C1 segment of cervical spinal cord (tissue), 14 donors: ENCODE measurements at regions not wholly inside any gene's neighbourhood (a gene's known extent, or its start where the extent isn't known, plus 50 kb on each side); places are given as distances from the start of the nearest gene placed in this dataset.

Experiments used
- DNase-seq, 14 donors: peaks; one replicate each; lab custom pipeline; 2025; lab: John Stamatoyannopoulos, UW

DNA sequence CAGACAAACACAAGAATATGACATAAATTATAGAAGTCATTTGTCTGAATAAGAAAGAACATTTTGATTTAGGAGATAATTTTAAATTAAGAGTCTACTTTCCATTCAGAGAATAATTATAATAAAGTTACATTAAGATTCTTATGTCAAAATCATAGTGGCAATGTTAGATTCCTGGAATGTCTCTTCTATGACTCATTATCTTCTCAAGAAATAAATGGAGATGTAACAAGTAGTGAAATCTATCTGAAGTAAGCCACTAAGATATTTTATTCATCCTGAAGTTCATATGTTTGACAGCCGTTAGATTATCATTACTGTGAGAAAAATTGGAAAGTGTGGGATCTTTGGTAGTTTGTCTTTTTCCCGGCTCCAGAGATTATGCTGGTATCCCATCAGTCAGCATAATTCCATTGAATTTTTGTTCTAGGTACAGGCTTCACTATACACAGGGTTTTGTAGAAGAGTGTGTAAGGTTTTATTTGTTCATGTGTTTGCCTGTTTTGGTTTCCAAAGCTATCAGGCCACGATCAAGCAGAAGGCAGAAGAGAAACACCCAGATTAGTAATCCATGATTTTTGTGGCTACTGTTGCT lies 1246.6 kb upstream of the LRRTM1 start:
- DNase-seq, result no peak

DNA sequence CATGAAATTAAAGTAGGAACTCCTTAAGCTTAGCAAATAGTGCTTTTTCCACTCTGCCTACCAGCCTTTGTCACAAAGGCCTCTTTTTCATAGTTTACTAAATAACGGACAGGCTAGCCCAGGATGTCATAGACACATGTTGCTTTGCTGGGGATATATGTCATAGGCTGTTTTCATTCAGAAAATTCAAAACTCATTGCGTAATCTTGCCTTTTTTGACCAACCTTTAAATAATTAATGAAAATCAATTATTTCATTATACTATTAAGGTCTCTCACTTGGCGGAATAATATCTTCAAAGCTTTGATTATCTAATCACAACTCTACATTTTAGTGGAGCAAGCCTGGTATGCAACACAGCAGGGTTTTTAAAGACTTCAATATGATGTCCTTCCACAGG lies 1245.7 kb upstream of the LRRTM1 start:
- DNase-seq, result no peak

DNA sequence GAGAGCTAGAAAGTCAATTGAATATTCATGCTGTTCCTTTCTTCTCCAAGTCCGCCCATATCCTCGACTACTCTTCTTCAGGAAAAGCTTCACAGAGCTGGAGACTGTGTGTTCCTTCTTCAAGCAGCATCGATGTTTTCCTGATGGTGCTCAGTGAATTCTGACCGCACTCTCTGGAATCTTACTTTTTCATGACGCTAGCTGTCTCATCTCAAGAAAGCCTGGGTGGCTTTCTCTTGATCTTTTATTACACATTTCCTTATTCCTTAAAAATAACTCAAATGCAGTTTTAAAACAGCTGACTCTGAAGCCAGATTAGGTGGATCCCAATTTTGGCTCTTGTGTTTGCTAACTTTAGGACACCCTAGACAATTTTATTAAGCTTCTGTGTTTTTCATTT lies 1245.1 kb upstream of the LRRTM1 start:
- DNase-seq, result no peak

DNA sequence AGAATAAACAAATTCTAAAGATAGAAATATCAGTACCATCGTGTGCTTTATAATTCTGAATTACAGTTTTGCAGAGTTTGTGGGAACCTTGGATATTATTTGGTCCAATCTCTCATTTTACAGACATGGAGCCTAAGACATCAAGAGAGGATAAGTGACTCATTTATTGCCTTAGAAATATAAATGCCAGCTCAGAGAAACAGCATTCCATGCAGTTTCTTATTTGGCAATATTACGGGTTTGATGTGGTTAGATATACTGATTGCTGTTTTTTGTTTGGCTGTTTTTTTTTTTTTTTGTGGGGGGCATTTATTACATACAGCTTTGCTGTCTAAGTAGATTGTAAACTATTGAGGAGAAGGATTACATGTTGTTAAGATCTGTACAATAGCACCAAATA lies 1241.1 kb upstream of the LRRTM1 start:
- no peak for DNase-seq

DNA sequence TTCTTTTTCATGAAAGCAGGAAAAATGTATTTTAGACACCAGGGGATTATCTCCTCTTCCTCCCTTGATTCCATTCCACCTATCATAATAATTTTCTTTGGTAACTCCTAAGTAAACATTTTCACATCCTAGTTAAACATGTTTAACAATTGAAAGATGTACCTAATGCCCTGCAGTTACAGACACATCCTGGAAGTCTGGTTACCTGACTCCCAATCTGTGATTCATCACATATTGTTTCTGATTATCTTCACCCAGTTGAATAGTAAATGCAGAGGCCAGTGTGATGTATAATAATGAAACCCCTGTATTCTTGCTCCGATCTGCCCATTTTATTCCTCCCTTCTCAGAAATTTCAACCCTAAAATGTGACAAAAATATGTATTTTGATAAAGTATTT lies 1237.6 kb upstream of the LRRTM1 start:
- DNase-seq, result no peak

DNA sequence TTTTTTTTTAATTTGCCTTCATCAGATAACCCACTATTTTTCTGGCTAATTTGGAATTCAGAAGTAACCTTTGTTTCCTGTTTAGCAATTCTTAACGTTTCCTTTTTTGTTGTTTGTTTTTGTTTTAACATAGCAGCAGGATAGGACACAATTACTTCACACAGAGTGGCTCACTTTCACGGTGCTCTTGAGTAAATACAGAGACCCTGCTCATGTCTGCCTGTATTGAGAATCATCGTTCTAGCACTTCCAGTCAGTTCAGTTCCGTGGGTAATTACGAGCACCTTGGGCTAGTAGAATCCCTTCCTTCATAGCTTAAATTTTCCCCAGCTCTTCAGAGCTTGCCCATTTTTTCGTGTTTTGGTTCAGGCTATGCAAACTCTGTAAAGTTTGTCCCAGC lies 1225.4 kb upstream of the LRRTM1 start:
- DNase-seq, result no peak

DNA sequence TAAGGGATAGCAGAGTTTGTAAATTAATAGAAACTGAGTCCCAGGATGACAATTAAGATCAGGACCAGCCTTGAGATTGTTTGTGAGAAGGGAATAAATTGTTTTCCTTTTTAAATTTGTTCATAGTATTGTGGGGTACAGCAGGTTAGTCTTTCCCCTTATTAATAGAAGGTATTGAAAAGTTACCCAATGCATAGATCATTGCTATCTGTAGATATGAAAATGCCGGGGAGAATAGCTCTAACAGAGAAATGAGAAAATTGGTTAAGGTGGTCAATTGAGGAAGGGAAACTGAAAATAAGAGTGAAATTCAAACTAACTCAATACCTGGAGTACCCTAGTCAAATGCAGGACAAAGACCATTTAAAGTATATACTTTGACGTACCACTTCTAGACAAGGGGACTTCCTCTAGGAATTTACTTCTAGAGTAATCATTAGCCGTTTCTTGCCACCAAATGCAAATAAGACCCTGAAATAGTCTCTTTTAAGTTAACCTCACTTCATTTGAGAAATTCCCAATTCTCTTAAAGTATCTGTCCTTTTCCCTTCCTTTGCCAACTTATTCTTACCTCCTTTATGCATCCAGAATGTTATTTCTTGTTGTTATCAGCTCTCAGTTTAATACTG lies 1224.4 kb upstream of the LRRTM1 start:
- DNase-seq, result no peak

DNA sequence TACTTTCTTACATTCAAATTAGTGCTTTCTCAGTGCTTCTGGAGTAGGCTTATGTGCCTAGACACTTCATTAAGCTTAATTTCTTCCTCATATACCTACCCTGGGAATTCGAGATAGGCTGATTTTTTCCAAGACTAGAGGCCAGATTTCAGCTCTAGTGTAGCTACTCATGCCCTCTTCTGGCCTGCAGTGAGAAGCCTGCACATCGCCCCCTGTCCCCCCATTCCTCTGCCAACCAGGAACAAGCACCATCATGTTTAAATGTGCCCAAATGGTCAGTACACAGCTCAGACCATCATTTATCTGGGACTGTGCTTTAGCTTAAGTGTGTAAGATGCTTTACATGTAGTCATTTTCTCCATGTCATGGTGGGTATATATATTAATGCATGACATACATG lies 1218.8 kb upstream of the LRRTM1 start:
- no peak for DNase-seq

DNA sequence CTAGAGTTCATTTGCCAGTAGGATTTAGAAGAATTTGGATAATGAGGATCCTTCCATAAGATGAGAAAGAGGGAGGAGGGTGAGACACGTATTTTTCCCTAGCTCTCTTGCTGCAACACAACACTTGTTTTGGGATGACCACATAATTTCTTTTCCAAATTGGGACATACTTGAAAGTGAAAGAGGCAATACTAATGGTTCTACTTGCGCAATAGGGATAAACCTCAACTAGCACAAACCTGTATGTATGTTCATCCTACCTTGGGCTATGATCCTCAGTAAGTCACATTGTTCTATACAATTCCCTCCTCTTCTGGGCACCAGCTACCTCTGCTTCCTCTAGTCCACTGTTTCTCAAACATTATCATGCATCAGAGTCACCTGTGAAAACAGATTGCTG lies 1208.8 kb upstream of the LRRTM1 start:
- DNase-seq, result no peak

DNA sequence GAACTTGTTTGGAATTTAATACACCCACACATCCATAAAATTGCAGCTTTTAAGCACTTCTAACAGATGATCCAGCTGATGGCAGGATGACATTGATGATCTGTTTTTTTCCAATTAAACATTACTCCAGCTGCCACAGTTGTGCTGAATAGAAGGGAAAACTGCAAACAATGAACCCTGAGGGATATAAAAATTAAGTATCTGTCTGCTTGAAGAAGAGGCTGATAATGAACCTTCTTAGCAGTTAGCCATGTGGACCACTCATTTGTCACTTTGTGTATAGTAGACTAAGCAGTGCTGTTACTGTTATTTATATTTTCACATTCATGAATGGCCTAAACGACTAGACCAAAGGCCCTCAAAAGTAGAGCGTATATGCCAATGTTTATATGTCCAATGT lies 1201.0 kb upstream of the LRRTM1 start:
- DNase-seq, result no peak

DNA sequence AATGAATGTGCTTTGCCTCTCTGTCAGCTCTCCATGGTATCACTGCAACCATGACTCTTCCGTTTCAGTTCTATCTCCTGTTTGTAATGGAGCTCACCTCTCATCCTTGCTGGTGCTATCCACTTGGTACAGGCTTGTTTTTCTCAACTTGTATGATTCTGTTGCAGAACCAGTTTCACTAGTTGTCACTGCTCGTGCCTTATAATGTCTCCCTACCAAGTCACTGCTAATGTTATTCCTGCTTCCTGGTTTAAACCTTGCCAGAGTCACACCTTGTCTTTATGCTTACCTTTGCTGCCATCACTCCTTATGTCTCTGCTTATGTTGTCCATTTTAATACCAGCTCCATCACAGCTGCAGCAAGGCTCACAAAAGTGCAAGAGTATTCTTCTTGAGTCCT lies 1191.0 kb upstream of the LRRTM1 start:
- DNase-seq, result no peak

DNA sequence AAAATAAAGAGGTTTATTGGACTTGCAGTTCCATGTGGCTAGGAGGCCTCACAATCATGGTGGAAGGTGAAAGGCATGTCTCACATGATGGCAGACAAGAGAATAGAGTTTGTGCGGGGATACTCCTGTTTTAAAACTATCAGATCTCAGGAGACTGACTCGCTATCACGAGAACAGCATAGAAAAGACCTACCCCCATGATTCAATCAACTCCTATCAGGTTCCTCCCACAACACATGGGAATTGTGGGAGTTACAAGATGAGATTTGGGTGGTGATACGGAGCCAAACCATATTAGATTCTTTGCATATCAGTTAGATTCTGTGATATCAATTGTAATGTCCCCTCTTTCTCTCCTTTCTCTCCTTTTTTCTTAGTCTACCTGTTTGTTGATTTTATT lies 1178.7 kb upstream of the LRRTM1 start:
- no peak for DNase-seq

DNA sequence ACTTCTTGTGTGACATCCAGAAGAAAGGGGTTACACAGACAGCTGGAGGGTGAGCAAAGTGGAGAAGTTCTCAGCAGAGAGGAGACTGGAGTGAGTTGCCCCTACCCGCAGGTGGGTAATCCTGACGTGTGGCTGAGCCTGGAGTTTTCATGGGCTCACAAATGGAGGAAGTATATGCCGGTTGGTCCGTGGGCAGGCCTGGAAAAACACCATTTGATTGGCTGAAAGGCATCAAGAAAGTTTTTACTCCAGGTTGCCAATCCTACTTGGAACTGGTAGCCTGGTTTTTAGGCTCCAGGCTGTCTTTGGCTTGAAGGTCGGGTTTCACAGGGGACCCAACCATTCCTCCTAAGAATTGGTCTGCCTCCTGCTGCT lies 1177.4 kb upstream of the LRRTM1 start:
- DNase-seq, result no peak

DNA sequence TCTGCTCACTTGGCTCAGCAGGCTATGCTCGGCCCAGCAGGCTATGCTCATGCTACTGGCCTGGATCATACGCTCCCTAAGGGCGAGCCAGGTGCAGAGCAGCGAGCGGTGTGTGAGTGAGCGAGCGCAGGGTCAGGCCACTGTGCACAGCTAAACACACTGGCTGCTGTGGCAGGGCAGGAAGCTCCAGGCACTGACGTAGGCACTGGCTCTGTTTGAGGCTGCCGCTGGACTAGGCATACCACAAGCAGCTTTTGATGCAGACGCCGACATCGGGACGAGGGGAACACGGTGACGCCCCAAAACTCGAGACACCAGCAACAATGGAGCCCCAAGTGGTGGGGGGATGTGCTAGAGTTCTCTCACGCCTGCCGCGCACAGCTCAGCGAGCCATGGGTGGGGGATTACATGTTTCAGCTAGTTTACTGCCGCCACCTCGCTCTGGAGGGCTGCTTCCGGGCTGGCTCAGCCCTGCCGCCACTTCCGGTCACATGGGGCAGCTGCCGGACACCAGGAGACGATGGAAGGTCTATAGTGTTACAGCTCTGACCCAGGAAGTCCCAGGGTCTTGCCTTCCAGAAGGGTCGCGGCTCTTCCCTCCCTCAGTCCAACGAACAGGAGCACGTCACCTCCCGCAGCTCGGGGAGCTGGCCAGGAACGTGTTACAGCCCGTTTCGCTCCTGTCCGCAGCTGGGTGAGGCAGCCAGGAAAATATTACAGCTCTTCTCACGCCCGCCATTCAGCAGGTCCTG lies 1176.9 kb upstream of the LRRTM1 start:
- no peak for DNase-seq

DNA sequence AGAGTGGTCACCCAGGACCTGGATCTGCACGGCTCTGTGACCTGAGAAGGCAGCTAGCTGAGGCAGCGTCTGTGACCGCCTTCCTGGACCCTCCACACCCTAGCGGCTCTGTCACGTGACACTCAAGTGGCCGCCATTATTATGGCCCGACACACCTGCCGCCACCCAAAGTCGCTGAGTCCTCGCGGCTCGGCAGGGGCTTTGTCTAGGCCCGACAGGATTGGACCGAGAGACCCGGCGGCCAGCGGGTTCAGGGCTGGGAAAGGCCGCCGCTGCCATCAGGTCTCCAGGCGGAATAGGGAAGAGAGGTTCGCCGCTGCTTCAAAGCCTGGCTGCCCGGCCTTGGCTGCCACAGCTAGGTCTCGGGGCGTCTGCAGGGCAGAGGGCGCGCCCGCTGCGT lies 1162.5 kb upstream of the LRRTM1 start:
- DNase-seq, result no peak

DNA sequence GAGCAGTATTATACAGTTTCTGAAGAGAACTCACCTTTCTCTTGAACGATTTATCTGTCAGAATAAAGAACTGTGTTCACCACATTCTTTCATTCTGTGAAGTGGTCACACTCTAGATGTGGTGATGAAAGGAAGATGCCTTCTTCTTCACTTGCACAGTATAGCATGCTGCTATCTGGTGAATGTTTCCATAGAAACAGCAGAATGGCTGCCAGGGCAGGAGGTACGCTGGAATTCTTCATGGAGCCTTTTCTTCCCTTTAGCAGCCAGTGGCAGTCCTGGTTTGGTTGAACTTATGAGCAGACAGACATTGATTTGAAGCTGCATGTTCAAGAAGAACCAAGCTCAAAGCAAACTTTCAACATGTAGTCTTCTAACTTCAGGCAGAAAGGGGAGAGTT lies 1157.9 kb upstream of the LRRTM1 start:
- DNase-seq, result no peak

DNA sequence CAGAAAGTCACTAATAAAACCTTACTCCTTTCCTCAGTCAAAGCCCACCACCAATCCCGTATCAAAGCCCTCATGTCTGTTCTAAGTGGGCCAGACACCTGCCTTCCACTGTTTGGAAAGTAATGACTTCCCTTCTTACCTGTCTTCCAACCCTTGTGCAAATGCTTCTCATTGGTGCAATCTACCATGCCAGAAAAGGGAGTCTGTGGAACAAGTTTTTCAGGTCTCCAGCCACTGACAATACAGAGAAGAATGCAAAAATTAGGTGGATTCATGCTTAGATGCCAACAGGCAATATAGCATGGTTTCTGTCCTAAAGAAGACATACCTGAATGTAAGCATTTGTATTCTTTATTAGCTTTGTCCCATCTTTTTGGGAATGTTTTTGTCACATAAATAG lies 1140.6 kb upstream of the LRRTM1 start:
- no peak for DNase-seq

DNA sequence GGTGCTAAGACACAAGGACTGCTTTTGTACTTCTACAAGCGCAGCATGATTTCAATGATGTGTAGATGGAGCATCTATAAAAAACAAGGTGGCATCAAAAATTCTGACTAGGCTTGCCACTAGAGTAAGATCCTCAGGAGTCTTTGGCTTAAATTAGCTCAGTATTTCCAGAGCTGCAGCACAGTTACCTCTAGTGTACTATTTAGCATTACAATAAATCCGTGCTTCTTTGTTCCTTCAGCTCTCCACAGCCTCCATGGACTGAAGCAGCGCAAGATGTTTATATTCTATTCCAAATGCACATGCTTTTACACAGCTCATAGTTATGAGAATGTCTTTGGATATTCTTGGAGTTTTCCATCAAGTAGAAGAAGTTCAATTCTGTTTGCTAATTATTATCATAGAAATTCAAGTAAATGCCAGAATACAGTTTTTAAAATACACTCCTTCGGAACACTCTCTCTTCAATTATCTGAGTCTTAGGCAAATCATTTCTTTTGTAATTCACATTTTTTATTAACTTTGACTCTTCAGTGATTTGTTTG lies 1133.0 kb upstream of the LRRTM1 start:
- DNase-seq, result no peak

DNA sequence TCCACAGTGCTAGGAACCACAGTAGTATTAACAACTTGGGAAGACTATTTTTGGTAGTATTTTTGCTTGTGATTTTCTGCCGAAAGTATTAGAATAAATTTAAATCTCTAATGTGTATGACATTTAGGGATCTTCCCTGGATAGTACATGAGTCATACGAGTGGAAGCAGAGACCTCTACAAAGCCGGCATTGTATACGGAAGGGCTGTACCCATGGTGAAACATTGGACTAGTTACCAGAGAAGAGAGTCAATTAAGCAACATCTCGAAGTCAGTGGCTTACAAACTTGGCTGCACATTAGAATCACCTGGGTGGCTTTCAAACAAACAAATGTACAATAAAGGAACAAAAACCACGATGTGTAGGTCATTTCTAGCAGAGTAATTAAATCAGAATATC lies 1131.7 kb upstream of the LRRTM1 start:
- peak in 1 of 14 donors; percentile 2 for DNase-seq

DNA sequence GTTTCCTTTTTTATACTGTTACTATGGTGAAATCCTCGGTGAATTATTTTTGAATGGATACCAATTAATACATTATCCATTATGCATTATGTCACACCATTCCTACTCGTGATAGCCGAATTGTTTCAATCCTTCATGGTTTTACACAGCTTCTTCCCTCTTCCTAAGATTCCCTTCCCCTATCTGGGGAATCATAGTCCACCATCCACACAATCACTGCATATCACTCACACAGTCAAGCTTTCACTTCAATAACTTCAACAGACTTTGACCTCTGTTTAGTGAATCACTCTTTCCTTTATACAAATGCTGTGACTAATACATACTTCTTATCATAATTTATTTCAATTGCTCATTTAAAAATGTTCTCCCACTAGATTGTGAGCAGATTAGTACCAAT lies 1108.1 kb upstream of the LRRTM1 start:
- no peak for DNase-seq

DNA sequence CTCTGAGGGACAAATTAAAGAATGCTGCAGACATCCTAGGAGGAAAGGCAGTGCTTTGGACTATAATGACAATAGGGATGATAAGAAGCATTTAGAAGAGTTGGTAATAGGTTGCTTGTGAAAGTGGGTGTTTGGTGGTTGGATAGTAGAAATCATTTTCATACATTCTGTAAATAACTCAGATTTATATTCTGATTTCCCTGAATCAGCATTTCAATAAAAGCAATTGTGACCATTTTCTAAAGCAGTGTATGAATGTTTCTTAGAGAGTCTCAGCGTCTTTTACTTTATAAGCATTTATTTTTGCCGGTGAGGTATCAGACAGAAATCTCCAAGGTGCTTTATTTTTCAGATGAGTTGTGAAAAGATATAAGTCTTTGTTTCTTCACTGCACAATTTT lies 1099.0 kb upstream of the LRRTM1 start:
- no peak for DNase-seq

DNA sequence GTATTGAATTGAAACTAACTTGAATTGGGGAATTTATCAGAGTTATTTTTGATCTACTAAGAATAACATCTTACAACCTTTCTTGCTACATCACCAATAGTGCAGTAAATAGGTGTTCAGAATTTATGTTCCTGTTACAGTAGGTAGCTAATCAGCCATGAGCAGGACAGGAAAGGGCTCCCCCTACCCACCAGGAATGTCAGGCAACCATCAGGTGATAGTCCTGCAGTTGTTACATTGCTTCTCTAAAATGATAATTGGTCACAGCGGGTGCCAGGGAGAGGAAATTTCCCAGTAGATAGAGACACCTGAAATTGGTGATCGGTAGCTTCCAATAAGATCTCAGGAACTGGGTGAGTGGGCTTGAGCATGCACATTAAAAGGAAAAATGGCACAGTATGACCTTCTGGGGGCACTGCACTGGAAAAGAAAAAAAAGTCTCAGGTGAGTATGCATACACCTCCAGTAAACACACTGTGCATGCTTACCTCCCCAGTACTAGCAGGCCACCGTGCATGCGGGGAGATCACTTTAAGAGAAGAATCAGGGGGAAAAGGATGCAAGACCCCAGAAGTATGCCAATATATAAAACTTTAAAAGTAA lies 1092.0 kb upstream of the LRRTM1 start:
- no peak for DNase-seq

DNA sequence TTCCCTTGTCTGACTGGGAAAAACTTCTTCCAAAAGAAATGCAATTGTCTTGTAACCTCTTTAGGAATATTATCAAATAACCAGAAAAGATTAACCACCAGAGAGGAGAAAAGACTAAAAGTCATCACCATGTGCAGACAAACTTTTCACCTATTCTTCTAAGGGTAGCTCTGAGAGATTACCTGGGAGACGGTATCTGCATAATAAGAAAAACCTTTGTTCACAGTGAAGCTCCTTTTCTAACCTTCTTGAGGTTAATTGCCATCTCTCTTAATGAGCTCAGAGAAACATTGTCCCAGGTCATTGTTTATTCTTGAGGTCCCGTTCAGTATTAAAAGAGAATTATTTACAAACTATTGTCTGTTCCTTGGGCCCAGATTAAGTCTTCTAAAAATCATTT lies 1091.2 kb upstream of the LRRTM1 start:
- DNase-seq, result no peak
